ENCODE measurements at regions not wholly inside any gene's neighbourhood (a gene's known extent, or its start where the extent isn't known, plus 50 kb on each side); places are given as distances from the start of the nearest gene placed in this dataset.
"Not testable (repeated sequence)": the region's sequence is repeated elsewhere in the genome, so short reads cannot be mapped to it uniquely, and the experiment has no call there.

GRCh38 chr7:66430164-66430545 is 198.5 kb upstream of the KCTD7 start:
- TF ChIP-seq CTCF (IDR thresholded peaks at IDR 0.05), result no peak
- no peak overlapping the region for H3K4me3 ChIP-seq
- ATAC-seq (ENCODE audit: insufficient number of reproducible peaks, low FRiP score, low read depth), result no peak

GRCh38 chr7:66438703-66439405 is 189.8 kb upstream of the KCTD7 start:
- ATAC-seq (ENCODE audit: insufficient number of reproducible peaks, low FRiP score, low read depth); H3K27ac ChIP-seq: not testable (repeated sequence)

More at GRCh38 chr7:66430164-66430545, 198.5 kb upstream of the KCTD7 start:
- no peaks in the 10 kb centered on the region for H3K27me3 ChIP-seq (replicated peaks; ENCODE audit: insufficient read depth)
- DNase-seq (ENCODE audit: low spot score), result no peak
- H3K36me3 ChIP-seq, result no peaks in the 10 kb centered on the region
- H3K9me3 ChIP-seq, result no peaks in the 10 kb centered on the region
- no peaks in the 10 kb centered on the region for H3K4me1 ChIP-seq (ENCODE audit: control insufficient read depth in 1 of 2, low read depth in 2 of 2)
- no peak overlapping the region for H3K27ac ChIP-seq

GRCh38 chr7:66442385-66442784 is 186.3 kb upstream of the KCTD7 start:
- no peaks in the 10 kb centered on the region for H3K9me3 ChIP-seq
- no peaks in the 10 kb centered on the region for H3K27me3 ChIP-seq (replicated peaks; ENCODE audit: insufficient read depth)
- no peak for ATAC-seq (ENCODE audit: insufficient number of reproducible peaks, low FRiP score, low read depth)
- H3K4me3 ChIP-seq, result no peak overlapping the region
- H3K36me3 ChIP-seq, result no peaks in the 10 kb centered on the region
- no peak for TF ChIP-seq CTCF (IDR thresholded peaks at IDR 0.05)
- DNase-seq (ENCODE audit: low spot score), result no peak
- no peak overlapping the region for H3K27ac ChIP-seq
- H3K4me1 ChIP-seq (ENCODE audit: control insufficient read depth in 1 of 2, low read depth in 2 of 2), result no peaks in the 10 kb centered on the region

More at GRCh38 chr7:66438703-66439405, 189.8 kb upstream of the KCTD7 start:
- not testable (repeated sequence) for H3K9me3 ChIP-seq; H3K36me3 ChIP-seq; H3K4me3 ChIP-seq; DNase-seq (ENCODE audit: low spot score); H3K4me1 ChIP-seq (ENCODE audit: control insufficient read depth in 1 of 2, low read depth in 2 of 2); H3K27me3 ChIP-seq (replicated peaks; ENCODE audit: insufficient read depth)

- ATAC-seq (ENCODE audit: insufficient number of reproducible peaks, low FRiP score, low read depth), result no peak
- H3K27me3 ChIP-seq (replicated peaks; ENCODE audit: insufficient read depth), result no peaks in the 10 kb centered on the region
- no peak for DNase-seq (ENCODE audit: low spot score)
Measured at GRCh38 chr7:66443946-66444345, 184.7 kb upstream of the KCTD7 start.

GRCh38 chr7:66447007-66447406 is 181.7 kb upstream of the KCTD7 start:
- not testable (repeated sequence) for H3K36me3 ChIP-seq; H3K4me3 ChIP-seq; H3K27me3 ChIP-seq (replicated peaks; ENCODE audit: insufficient read depth); DNase-seq (ENCODE audit: low spot score); H3K27ac ChIP-seq; H3K4me1 ChIP-seq (ENCODE audit: control insufficient read depth in 1 of 2, low read depth in 2 of 2); H3K9me3 ChIP-seq
- peak; percentile 20 for ATAC-seq (ENCODE audit: insufficient number of reproducible peaks, low FRiP score, low read depth)

More at GRCh38 chr7:66443946-66444345, 184.7 kb upstream of the KCTD7 start:
- Histone ChIP-seq H3K36me3 (no peaks in the 10 kb centered on the region), H3K4me3 (no peak overlapping the region), H3K9me3 (no peaks in the 10 kb centered on the region), H3K4me1 (ENCODE audit: control insufficient read depth in 1 of 2, low read depth in 2 of 2) (no peaks in the 10 kb centered on the region), H3K27ac (no peak overlapping the region)
- no peak for TF ChIP-seq CTCF (IDR thresholded peaks at IDR 0.05)

GRCh38 chr7:66450814-66451213 is 177.9 kb upstream of the KCTD7 start:
- H3K36me3 ChIP-seq; H3K4me3 ChIP-seq; H3K4me1 ChIP-seq (ENCODE audit: control insufficient read depth in 1 of 2, low read depth in 2 of 2); H3K27me3 ChIP-seq (replicated peaks; ENCODE audit: insufficient read depth); H3K9me3 ChIP-seq; H3K27ac ChIP-seq; DNase-seq (ENCODE audit: low spot score); ATAC-seq (ENCODE audit: insufficient number of reproducible peaks, low FRiP score, low read depth): not testable (repeated sequence)

- not testable (repeated sequence) for H3K27ac ChIP-seq; H3K36me3 ChIP-seq; H3K27me3 ChIP-seq (replicated peaks; ENCODE audit: insufficient read depth); DNase-seq (ENCODE audit: low spot score); ATAC-seq (ENCODE audit: insufficient number of reproducible peaks, low FRiP score, low read depth); H3K4me1 ChIP-seq (ENCODE audit: control insufficient read depth in 1 of 2, low read depth in 2 of 2); H3K9me3 ChIP-seq; H3K4me3 ChIP-seq
Measured at GRCh38 chr7:66451713-66452112, 177.0 kb upstream of the KCTD7 start.

Data from thoracic aorta (tissue), 2 donors.